ENCODE measurements at regions not wholly inside any gene's neighbourhood (a gene's known extent, or its start where the extent isn't known, plus 50 kb on each side); places are given as distances from the start of the nearest gene placed in this dataset.

DNA sequence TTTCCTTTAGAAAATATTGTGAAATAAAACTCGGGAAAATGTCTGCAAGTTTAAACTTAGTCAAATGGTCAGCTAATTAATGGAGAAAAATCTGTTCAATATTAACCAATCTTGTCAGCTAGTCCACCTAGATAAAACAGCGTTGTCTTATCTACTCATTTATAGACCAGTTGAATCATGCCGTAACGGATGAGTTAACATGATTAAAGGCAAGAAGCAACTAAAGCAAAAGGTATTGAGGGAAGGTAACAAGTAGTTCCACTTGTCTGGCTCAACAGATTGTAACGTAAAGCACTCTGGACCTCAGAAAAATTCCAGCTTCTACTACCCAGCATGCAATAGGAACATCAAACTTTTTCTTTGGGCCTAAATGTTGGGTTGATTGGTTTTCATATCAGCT lies 958.2 kb downstream of the DIAPH3 start:
- Histone ChIP-seq H3K27me3 (no peaks in the 10 kb centered on the region), H3K4me1 (no peaks in the 10 kb centered on the region), H3K9me3 (no peaks in the 10 kb centered on the region), H3K4me3 (no peak overlapping the region), H3K36me3 (no peaks in the 10 kb centered on the region), H3K27ac (no peak overlapping the region)
- DNase-seq, result no peak
- TF ChIP-seq POLR2A (IDR thresholded peaks at IDR 0.05), result no peak
- TF ChIP-seq, protein P1, sequence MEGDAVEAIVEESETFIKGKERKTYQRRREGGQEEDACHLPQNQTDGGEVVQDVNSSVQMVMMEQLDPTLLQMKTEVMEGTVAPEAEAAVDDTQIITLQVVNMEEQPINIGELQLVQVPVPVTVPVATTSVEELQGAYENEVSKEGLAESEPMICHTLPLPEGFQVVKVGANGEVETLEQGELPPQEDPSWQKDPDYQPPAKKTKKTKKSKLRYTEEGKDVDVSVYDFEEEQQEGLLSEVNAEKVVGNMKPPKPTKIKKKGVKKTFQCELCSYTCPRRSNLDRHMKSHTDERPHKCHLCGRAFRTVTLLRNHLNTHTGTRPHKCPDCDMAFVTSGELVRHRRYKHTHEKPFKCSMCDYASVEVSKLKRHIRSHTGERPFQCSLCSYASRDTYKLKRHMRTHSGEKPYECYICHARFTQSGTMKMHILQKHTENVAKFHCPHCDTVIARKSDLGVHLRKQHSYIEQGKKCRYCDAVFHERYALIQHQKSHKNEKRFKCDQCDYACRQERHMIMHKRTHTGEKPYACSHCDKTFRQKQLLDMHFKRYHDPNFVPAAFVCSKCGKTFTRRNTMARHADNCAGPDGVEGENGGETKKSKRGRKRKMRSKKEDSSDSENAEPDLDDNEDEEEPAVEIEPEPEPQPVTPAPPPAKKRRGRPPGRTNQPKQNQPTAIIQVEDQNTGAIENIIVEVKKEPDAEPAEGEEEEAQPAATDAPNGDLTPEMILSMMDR (IDR thresholded peaks at IDR 0.05), result no peak

GRCh38 chr13:59208405-59209195 lies 955.1 kb downstream of the DIAPH3 start:
- H3K4me1 ChIP-seq, result no peaks in the 10 kb centered on the region
- DNase-seq, result no peak
- TF ChIP-seq POLR2A (IDR thresholded peaks at IDR 0.05), result no peak
- TF ChIP-seq, protein P1 (IDR thresholded peaks at IDR 0.05), result no peak
- no peak overlapping the region for H3K27ac ChIP-seq
- no peaks in the 10 kb centered on the region for H3K36me3 ChIP-seq
- no peaks in the 10 kb centered on the region for H3K27me3 ChIP-seq
- no peak overlapping the region for H3K4me3 ChIP-seq
- no peaks in the 10 kb centered on the region for H3K9me3 ChIP-seq

DNA sequence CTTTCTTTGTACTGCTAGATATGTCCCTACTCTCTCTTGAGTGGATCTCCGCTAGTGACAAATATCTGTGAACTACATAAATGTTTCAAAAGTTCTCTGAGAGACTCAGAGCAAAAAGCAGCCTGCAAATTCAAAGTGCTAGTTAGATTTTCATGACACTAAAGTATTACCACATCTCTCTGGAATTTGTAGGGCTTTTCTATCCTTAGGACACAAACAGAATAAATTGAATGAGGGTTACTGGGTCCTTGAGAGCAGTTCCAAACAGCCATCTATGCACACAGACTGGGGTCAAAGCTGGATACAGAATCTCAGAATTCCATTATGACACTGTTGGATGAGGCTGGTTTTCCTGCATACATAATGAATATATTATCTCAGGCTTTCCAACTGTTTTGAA lies 953.2 kb downstream of the DIAPH3 start:
- Histone ChIP-seq H3K36me3 (no peaks in the 10 kb centered on the region), H3K4me3 (no peak overlapping the region), H3K4me1 (no peaks in the 10 kb centered on the region), H3K27me3 (no peaks in the 10 kb centered on the region), H3K9me3 (no peaks in the 10 kb centered on the region), H3K27ac (no peak overlapping the region)
- no peak for TF ChIP-seq POLR2A (IDR thresholded peaks at IDR 0.05)
- TF ChIP-seq, protein P1 (IDR thresholded peaks at IDR 0.05), result no peak
- no peak for DNase-seq

DNA sequence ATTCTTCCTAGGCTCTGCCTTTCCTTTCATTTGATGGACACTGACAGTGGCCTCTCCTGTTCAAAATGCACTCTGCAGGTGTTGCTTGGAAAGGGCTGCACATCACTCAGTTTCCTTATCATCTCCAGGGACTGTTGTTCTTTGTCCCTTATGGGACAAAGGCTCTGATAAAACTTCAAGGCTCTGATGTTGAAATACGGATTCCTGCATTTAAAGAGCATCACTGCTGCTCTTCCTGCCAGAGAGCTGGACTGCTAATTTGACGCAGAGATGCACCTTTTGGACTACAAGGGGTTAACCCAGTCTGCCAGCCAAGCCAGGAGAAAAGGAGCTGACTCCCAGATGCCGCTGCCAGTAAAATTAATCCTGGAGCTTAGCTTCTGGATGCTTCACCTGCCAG lies 952.1 kb downstream of the DIAPH3 start:
- Histone ChIP-seq H3K4me3 (no peak overlapping the region), H3K36me3 (no peaks in the 10 kb centered on the region), H3K9me3 (no peaks in the 10 kb centered on the region), H3K4me1 (no peaks in the 10 kb centered on the region), H3K27ac (no peak overlapping the region), H3K27me3 (no peaks in the 10 kb centered on the region)
- no peak for DNase-seq
- TF ChIP-seq, protein P1 (IDR thresholded peaks at IDR 0.05), result no peak
- no peak for TF ChIP-seq POLR2A (IDR thresholded peaks at IDR 0.05)

DNA sequence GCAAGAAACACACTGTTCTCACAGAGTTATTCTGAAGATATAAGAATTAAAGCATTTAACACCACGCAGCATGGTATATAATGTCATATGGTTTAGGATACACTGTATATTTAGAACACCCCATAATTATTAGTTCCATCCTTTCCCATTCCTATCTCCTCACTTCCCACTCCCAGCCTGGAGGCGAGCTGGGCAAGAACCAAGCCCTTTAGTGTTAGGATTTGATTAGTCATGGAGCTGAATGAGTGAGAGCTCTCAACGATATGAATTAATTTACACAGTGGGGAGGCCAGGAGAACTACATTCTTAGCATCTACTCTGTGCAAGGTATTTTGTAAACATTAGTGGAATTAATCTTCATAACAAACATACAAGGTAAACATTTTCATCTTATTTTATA lies 934.3 kb downstream of the DIAPH3 start:
- Histone ChIP-seq H3K4me1 (no peaks in the 10 kb centered on the region), H3K27me3 (no peaks in the 10 kb centered on the region), H3K4me3 (no peak overlapping the region), H3K9me3 (no peaks in the 10 kb centered on the region), H3K36me3 (no peaks in the 10 kb centered on the region), H3K27ac (no peak overlapping the region)
- DNase-seq, result no peak
- no peak for TF ChIP-seq POLR2A (IDR thresholded peaks at IDR 0.05)

- Histone ChIP-seq H3K27me3 (no peaks in the 10 kb centered on the region), H3K4me3 (no peak overlapping the region), H3K9me3 (no peaks in the 10 kb centered on the region), H3K4me1 (no peaks in the 10 kb centered on the region), H3K36me3 (no peaks in the 10 kb centered on the region), H3K27ac (no peak overlapping the region)
- no peak for DNase-seq
- no peak for TF ChIP-seq POLR2A (IDR thresholded peaks at IDR 0.05)
- TF ChIP-seq, protein P1 (IDR thresholded peaks at IDR 0.05), result no peak
Observed at GRCh38 chr13:59229861-59230260, 933.9 kb downstream of the DIAPH3 start.

All from Peyer's patch (tissue), 4 donors.